Activated CD8-positive, alpha-beta memory T cell treated with anti-CD3 and anti-CD28 coated beads, Interleukin-2, amount 50 U/mL, for 48 hours (primary cell): ENCODE measurements at regions not wholly inside any gene's neighbourhood (a gene's known extent, or its start where the extent isn't known, plus 50 kb on each side); places are given as distances from the start of the nearest gene placed in this dataset.
"Not testable (repeated sequence)": the region's sequence is repeated elsewhere in the genome, so short reads cannot be mapped to it uniquely, and the experiment has no call there.

Experiments
- DNase-seq: peaks from one replicate; pipeline ENCODE4 v3.0.0-alpha.2; 2020

- no peak for DNase-seq
These were observed 213.0 kb upstream of the PDE3A start for GRCh38 chr12:20155374-20155773.

- not testable (repeated sequence) for DNase-seq
These were observed 207.4 kb upstream of the PDE3A start for GRCh38 chr12:20160899-20161298.

GRCh38 chr12:20174528-20175175 is 193.7 kb upstream of the PDE3A start:
- DNase-seq: no peak

GRCh38 chr12:20175704-20176388 is 192.5 kb upstream of the PDE3A start:
- DNase-seq: no peak

- DNase-seq: no peak
These were observed 186.7 kb upstream of the PDE3A start for GRCh38 chr12:20181416-20182180.

GRCh38 chr12:20183563-20183962 is 184.8 kb upstream of the PDE3A start:
- DNase-seq: no peak

GRCh38 chr12:20184514-20184913 is 183.8 kb upstream of the PDE3A start:
- no peak for DNase-seq

- no peak for DNase-seq
These were observed 180.9 kb upstream of the PDE3A start for GRCh38 chr12:20187456-20187855.

GRCh38 chr12:20188930-20189653 is 179.2 kb upstream of the PDE3A start:
- DNase-seq: no peak

- DNase-seq: no peak
These were observed 178.6 kb upstream of the PDE3A start for GRCh38 chr12:20189767-20190166.

- no peak for DNase-seq
These were observed 174.2 kb upstream of the PDE3A start for GRCh38 chr12:20194171-20194570.

- DNase-seq: no peak
These were observed 171.6 kb upstream of the PDE3A start for GRCh38 chr12:20196767-20197166.

GRCh38 chr12:20197411-20197810 is 170.9 kb upstream of the PDE3A start:
- no peak for DNase-seq

GRCh38 chr12:20199780-20200179 is 168.6 kb upstream of the PDE3A start:
- no peak for DNase-seq

- DNase-seq: no peak
These were observed 166.6 kb upstream of the PDE3A start for GRCh38 chr12:20201733-20202132.

GRCh38 chr12:20205854-20206253 is 162.5 kb upstream of the PDE3A start:
- DNase-seq: no peak

GRCh38 chr12:20206410-20206809 is 161.9 kb upstream of the PDE3A start:
- DNase-seq: no peak

GRCh38 chr12:20210621-20211215 is 157.6 kb upstream of the PDE3A start:
- DNase-seq: no peak

GRCh38 chr12:20211541-20211940 is 156.8 kb upstream of the PDE3A start:
- no peak for DNase-seq

GRCh38 chr12:20211981-20212421 is 156.3 kb upstream of the PDE3A start:
- no peak for DNase-seq

- DNase-seq: no peak
These were observed 155.4 kb upstream of the PDE3A start for GRCh38 chr12:20212658-20213555.
